Fibroblast of villous mesenchyme (primary cell): ENCODE measurements at regions not wholly inside any gene's neighbourhood (a gene's known extent, or its start where the extent isn't known, plus 50 kb on each side); places are given as distances from the start of the nearest gene placed in this dataset.
A peak's percentile ranks its signal among the peaks of the same experiment; 100 is the strongest.

Source experiments
- DNase-seq: peaks from one replicate; pipeline ENCODE4 v3.0.0-alpha.2; 2010; ENCODE audit warnings: low read depth
- H3K4me3 ChIP-seq: 2 replicates; pipeline ENCODE4 v1.5.1; 2011; ENCODE audit warnings: low read depth, mild to moderate bottlenecking, low read length
- CTCF ChIP-seq: IDR thresholded peaks from 2 replicates; pipeline ENCODE4 v1.5.1; 2012; ENCODE audit warnings: low read depth, mild to moderate bottlenecking, low read length; ENCODE audit not compliant: insufficient read depth

GRCh38 chr5:27412384-27412783 is 374.0 kb upstream of the CDH9 start:
- no peak for DNase-seq
- no peak for TF ChIP-seq CTCF
- no peak overlapping the region for H3K4me3 ChIP-seq

GRCh38 chr5:27406020-27406419 is 367.6 kb upstream of the CDH9 start:
- TF ChIP-seq CTCF, result no peak
- no peak for DNase-seq
- H3K4me3 ChIP-seq, result no peak overlapping the region

- TF ChIP-seq CTCF, result no peak
- H3K4me3 ChIP-seq, result peak overlapping the region; percentile 43
- DNase-seq, result peak; percentile 4
Observed at GRCh38 chr5:27403243-27403882, 365.0 kb upstream of the CDH9 start.

GRCh38 chr5:27402828-27403227 is 364.4 kb upstream of the CDH9 start:
- DNase-seq, result no peak
- H3K4me3 ChIP-seq, result no peak overlapping the region
- TF ChIP-seq CTCF, result no peak

- no peak for DNase-seq
- TF ChIP-seq CTCF, result no peak
- H3K4me3 ChIP-seq, result no peak overlapping the region
Observed at GRCh38 chr5:27396998-27397397, 358.6 kb upstream of the CDH9 start.

- no peak for TF ChIP-seq CTCF
- no peak for DNase-seq
- no peak overlapping the region for H3K4me3 ChIP-seq
Observed at GRCh38 chr5:27392716-27393115, 354.3 kb upstream of the CDH9 start.

- no peak overlapping the region for H3K4me3 ChIP-seq
- TF ChIP-seq CTCF, result no peak
- no peak for DNase-seq
Observed at GRCh38 chr5:27389696-27390095, 351.3 kb upstream of the CDH9 start.
